ENCODE measurements at regions not wholly inside any gene's neighbourhood (a gene's known extent, or its start where the extent isn't known, plus 50 kb on each side); places are given as distances from the start of the nearest gene placed in this dataset.
"Not testable (repeated sequence)": the region's sequence is repeated elsewhere in the genome, so short reads cannot be mapped to it uniquely, and the experiment has no call there.

- H3K4me3 ChIP-seq = no peak overlapping the region
- no peaks in the 10 kb centered on the region; the same call in 2 of the 3 replicates for H3K9me3 ChIP-seq
- ChIA-PET CTCF (no interaction called here), POLR2A (no interaction called here)
- H3K4me2 ChIP-seq = no peak overlapping the region
- no peak for ATAC-seq
- H3K27ac ChIP-seq = no peak overlapping the region
- TF ChIP-seq RCOR1 (IDR thresholded peaks at IDR 0.05; ENCODE audit: low read depth, low read length) = no peak
- TF ChIP-seq FOSL2 (IDR thresholded peaks at IDR 0.05) = no peak
- TF ChIP-seq FOSL2 (CRISPR knock-in tag; IDR thresholded peaks at IDR 0.05) = no peak
- no peak for TF ChIP-seq HOXB5 (CRISPR knock-in tag; IDR thresholded peaks at IDR 0.05)
- no peak for TF ChIP-seq PHF8 (IDR thresholded peaks at IDR 0.05; ENCODE audit: borderline replicate concordance, low read depth)
- TF ChIP-seq EHMT2 (IDR thresholded peaks at IDR 0.05; ENCODE audit: low read depth) = no peak
- no peak for TF ChIP-seq JUNB (IDR thresholded peaks at IDR 0.05)
- TF ChIP-seq TP53 (CRISPR knock-in tag; IDR thresholded peaks at IDR 0.05) = no peak
- TF ChIP-seq ZC3H11A (IDR thresholded peaks at IDR 0.05) = no peak
- no peak for TF ChIP-seq GATA3 (IDR thresholded peaks at IDR 0.05; ENCODE audit: borderline replicate concordance)
- TF ChIP-seq CBX2 (IDR thresholded peaks at IDR 0.05; ENCODE audit: borderline replicate concordance, low read depth) = no peak
- TF ChIP-seq SMC3 (IDR thresholded peaks at IDR 0.05) = no peak
- TF ChIP-seq, protein P1, sequence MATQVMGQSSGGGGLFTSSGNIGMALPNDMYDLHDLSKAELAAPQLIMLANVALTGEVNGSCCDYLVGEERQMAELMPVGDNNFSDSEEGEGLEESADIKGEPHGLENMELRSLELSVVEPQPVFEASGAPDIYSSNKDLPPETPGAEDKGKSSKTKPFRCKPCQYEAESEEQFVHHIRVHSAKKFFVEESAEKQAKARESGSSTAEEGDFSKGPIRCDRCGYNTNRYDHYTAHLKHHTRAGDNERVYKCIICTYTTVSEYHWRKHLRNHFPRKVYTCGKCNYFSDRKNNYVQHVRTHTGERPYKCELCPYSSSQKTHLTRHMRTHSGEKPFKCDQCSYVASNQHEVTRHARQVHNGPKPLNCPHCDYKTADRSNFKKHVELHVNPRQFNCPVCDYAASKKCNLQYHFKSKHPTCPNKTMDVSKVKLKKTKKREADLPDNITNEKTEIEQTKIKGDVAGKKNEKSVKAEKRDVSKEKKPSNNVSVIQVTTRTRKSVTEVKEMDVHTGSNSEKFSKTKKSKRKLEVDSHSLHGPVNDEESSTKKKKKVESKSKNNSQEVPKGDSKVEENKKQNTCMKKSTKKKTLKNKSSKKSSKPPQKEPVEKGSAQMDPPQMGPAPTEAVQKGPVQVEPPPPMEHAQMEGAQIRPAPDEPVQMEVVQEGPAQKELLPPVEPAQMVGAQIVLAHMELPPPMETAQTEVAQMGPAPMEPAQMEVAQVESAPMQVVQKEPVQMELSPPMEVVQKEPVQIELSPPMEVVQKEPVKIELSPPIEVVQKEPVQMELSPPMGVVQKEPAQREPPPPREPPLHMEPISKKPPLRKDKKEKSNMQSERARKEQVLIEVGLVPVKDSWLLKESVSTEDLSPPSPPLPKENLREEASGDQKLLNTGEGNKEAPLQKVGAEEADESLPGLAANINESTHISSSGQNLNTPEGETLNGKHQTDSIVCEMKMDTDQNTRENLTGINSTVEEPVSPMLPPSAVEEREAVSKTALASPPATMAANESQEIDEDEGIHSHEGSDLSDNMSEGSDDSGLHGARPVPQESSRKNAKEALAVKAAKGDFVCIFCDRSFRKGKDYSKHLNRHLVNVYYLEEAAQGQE (IDR thresholded peaks at IDR 0.05) = no peak
- TF ChIP-seq, protein P2, sequence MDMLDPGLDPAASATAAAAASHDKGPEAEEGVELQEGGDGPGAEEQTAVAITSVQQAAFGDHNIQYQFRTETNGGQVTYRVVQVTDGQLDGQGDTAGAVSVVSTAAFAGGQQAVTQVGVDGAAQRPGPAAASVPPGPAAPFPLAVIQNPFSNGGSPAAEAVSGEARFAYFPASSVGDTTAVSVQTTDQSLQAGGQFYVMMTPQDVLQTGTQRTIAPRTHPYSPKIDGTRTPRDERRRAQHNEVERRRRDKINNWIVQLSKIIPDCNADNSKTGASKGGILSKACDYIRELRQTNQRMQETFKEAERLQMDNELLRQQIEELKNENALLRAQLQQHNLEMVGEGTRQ (IDR thresholded peaks at IDR 0.05) = no peak
- no peak for TF ChIP-seq RARB (CRISPR knock-in tag; IDR thresholded peaks at IDR 0.05)
- no peak for FAIRE-seq
- no peak for DNase-seq (ENCODE audit: low read depth in 1 of 2, low spot score in 1 of 2)
- H3K4me1 ChIP-seq = no peaks in the 10 kb centered on the region
Measured at GRCh38 chr2:123670286-123670685, 354.8 kb upstream of the CNTNAP5 start.

DNA sequence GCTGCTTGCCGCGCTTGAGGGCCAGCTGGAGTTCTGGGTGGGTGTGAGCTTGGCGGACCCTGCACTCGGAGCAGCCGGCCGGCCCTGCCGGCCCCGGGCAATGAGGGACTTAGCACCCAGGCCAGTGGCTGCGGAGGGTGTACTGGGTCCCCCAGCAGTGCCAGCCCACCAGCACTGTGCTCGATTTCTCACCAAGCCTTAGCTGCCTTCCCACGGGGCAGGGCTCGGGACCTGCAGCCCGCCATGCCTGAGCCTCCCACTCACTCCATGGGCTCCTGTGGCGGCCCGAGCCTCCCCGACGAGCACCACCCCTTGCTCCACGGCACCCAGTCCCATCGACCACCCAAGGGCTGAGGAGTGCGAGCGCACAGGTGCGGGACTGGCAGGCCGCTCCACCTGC, 341.3 kb upstream of the CNTNAP5 start:
- DNase-seq (ENCODE audit: low read depth in 1 of 2, low spot score in 1 of 2); H3K4me1 ChIP-seq; H3K4me3 ChIP-seq; H3K4me2 ChIP-seq; H3K9me3 ChIP-seq; H3K27ac ChIP-seq; FAIRE-seq; ATAC-seq; CTCF ChIA-PET; POLR2A ChIA-PET: not testable (repeated sequence)
- 20% methylated on average over 2 of the region's 23 CpGs for WGBS (ENCODE audit: missing lambda C conversion rate)

DNA sequence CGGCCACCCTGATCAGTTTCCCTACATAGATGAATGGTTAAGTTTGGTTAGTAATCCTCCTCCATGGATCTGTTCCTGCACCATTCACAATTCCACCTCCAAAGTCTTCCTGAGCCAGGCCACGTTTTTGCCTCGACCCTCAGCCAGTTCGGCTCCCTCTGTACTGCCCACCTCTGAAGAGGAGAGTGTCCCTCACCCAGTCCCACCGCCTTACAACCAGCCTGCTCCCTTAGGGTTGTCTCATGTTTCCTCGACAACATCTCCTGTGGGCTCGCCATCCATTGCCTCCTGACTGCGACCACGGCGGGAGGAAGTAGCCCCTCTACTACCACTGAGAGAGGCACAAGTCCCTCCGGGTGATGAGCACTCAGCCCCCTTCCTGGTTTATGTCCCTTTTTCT, 338.0 kb upstream of the CNTNAP5 start:
- no peak for DNase-seq (ENCODE audit: low read depth in 1 of 2, low spot score in 1 of 2)
- ATAC-seq = no peak
- Histone ChIP-seq H3K4me2 (no peak overlapping the region), H3K9me3 (peaks cover 4% of the 10 kb centered on the region; the same call in 1 of the 3 replicates), H3K4me3 (no peak overlapping the region), H3K27ac (no peak overlapping the region), H3K4me1 (no peaks in the 10 kb centered on the region)
- no peak for FAIRE-seq
- 18% methylated on average over 11 of the region's 11 CpGs for WGBS (ENCODE audit: missing lambda C conversion rate)
- POLR2A ChIA-PET = no interaction called here
- CTCF ChIA-PET = no interaction called here
- TF ChIP-seq KDM1A (IDR thresholded peaks at IDR 0.05; ENCODE audit: low read depth) = no peak
- no peak for TF ChIP-seq CBX8 (IDR thresholded peaks at IDR 0.05)

DNA sequence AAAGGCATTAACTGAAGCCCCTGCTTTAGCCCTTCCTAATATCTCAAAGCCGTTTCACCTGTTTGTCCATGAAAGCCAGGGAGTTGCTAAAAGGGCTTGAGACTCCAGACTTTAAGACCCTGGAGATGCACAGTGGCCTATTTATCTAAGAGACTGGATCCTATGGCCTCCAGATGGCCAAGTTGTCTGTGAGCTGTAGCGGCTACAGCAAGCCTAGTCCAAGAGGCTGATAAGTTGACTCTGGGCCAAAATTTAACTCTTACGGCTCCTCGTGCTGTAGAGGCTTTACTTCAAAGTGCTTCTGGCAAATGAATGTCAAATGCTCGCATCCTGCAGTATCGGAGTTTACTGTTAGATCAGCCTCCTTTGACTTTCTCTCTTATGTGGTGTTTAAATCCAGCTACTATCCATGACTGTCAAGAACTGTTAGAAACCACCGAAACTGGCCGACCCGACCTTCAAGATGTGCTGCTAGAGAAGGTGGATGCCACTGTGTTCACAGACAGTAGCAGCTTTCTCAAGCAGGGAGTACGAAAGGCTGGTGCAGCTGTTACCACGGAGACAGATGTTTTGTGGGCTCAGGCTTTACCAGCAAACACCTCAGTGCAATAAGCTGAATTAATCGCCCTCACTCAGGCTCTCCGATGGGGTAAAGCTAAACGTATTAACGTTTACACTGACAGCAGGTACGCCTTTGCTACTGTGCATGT, 336.7 kb upstream of the CNTNAP5 start:
- Histone ChIP-seq H3K4me3 (no peak overlapping the region), H3K9me3 (peaks cover 4% of the 10 kb centered on the region; the same call in 1 of the 3 replicates), H3K27ac (no peak overlapping the region), H3K4me2 (no peak overlapping the region), H3K4me1 (no peaks in the 10 kb centered on the region)
- CTCF ChIA-PET = no interaction called here
- no peak for FAIRE-seq
- POLR2A ChIA-PET = no interaction called here
- TF ChIP-seq, protein P3, sequence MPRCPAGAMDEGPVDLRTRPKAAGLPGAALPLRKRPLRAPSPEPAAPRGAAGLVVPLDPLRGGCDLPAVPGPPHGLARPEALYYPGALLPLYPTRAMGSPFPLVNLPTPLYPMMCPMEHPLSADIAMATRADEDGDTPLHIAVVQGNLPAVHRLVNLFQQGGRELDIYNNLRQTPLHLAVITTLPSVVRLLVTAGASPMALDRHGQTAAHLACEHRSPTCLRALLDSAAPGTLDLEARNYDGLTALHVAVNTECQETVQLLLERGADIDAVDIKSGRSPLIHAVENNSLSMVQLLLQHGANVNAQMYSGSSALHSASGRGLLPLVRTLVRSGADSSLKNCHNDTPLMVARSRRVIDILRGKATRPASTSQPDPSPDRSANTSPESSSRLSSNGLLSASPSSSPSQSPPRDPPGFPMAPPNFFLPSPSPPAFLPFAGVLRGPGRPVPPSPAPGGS (IDR thresholded peaks at IDR 0.05) = no peak
- TF ChIP-seq NFE2L2 (conservative IDR thresholded peaks at IDR 0.05; ENCODE audit: low read length) (no peak), ZNF302 (CRISPR knock-in tag; IDR thresholded peaks at IDR 0.05) (no peak), HOXB5 (CRISPR knock-in tag; IDR thresholded peaks at IDR 0.05) (no peak), RCOR1 (IDR thresholded peaks at IDR 0.05; ENCODE audit: low read depth, low read length) (no peak), CBX8 (IDR thresholded peaks at IDR 0.05) (no peak), FOSB (CRISPR knock-in tag; IDR thresholded peaks at IDR 0.05) (no peak), FOSL2 (IDR thresholded peaks at IDR 0.05) (no peak), FOSL2 (CRISPR knock-in tag; IDR thresholded peaks at IDR 0.05) (no peak), HDAC2 (IDR thresholded peaks at IDR 0.05) (no peak)
- TF ChIP-seq, protein P4, sequence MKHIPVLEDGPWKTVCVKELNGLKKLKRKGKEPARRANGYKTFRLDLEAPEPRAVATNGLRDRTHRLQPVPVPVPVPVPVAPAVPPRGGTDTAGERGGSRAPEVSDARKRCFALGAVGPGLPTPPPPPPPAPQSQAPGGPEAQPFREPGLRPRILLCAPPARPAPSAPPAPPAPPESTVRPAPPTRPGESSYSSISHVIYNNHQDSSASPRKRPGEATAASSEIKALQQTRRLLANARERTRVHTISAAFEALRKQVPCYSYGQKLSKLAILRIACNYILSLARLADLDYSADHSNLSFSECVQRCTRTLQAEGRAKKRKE (CRISPR knock-in tag; IDR thresholded peaks at IDR 0.05; ENCODE audit: low read depth) = no peak
- no peak for DNase-seq (ENCODE audit: low read depth in 1 of 2, low spot score in 1 of 2)
- no peak for ATAC-seq
- WGBS (ENCODE audit: missing lambda C conversion rate) = 26% methylated on average over 12 of the region's 16 CpGs
